Prostate gland (tissue), 2 donors: ENCODE measurements at regions not wholly inside any gene's neighbourhood (a gene's known extent, or its start where the extent isn't known, plus 50 kb on each side); places are given as distances from the start of the nearest gene placed in this dataset.

Source experiments
- POLR2A ChIP-seq: fragments of 450-650 bp; IDR thresholded peaks from one replicate; pipeline ENCODE4 v1.6.1; 2016; ENCODE audit warnings: antibody characterized with exemption, mild to moderate bottlenecking
- TF ChIP-seq, protein P1 (sequence below), 4 experiments: fragments of 200-600 bp in 2 of 4; fragments of 450-650 bp in 2 of 4; sonication (generic) in 2 of 4; IDR thresholded peaks; 1 replicate in 3 of 4; 2 replicates in 1 of 4; pipeline ENCODE4 v1.5.1; 2016 to 2019; ENCODE audit warnings: antibody characterized with exemption in 4 of 4, mild to moderate bottlenecking in 2 of 4, moderate library complexity in 2 of 4

DNA sequence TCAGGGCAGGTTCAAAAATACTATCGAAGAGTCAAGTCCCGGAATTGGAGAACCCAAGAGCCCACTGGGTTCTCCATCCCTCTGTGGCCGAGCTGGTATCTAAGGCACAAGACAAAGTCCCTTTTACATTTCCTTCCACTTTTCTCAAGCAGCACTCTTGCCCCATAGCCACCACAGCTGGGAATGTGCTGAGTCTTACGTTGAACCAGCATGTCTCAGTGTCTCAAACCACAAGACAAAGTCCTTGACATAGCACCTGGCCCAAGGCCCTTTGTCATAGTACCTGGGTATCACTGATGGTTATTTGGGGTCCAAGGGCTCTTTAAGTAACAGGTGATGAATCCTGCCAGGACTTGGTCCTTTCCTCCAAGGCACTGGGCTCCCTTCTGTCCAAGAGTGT is 210.2 kb upstream of the IRS4 start:
- TF ChIP-seq, protein P1, sequence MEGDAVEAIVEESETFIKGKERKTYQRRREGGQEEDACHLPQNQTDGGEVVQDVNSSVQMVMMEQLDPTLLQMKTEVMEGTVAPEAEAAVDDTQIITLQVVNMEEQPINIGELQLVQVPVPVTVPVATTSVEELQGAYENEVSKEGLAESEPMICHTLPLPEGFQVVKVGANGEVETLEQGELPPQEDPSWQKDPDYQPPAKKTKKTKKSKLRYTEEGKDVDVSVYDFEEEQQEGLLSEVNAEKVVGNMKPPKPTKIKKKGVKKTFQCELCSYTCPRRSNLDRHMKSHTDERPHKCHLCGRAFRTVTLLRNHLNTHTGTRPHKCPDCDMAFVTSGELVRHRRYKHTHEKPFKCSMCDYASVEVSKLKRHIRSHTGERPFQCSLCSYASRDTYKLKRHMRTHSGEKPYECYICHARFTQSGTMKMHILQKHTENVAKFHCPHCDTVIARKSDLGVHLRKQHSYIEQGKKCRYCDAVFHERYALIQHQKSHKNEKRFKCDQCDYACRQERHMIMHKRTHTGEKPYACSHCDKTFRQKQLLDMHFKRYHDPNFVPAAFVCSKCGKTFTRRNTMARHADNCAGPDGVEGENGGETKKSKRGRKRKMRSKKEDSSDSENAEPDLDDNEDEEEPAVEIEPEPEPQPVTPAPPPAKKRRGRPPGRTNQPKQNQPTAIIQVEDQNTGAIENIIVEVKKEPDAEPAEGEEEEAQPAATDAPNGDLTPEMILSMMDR (IDR thresholded peaks at IDR 0.05): no peak
- TF ChIP-seq POLR2A: no peak
